Stimulated activated CD4-positive, alpha-beta T cell treated with anti-CD3 and anti-CD28 coated beads, Interleukin-15, amount 100 ng/mL, for 48 hours (primary cell): ENCODE measurements at regions not wholly inside any gene's neighbourhood (a gene's known extent, or its start where the extent isn't known, plus 50 kb on each side); places are given as distances from the start of the nearest gene placed in this dataset.
"Not testable (repeated sequence)": the region's sequence is repeated elsewhere in the genome, so short reads cannot be mapped to it uniquely, and the experiment has no call there.

Source experiments
- DNase-seq, 2 donors: peaks; one replicate each; pipeline ENCODE4 v3.0.0-alpha.2; 2020; ENCODE audit warnings: low read depth in 2 of 2

- DNase-seq = no peak
These were observed 229.7 kb upstream of the PIK3R1 start for GRCh38 chr5:67985686-67986387.

GRCh38 chr5:67984546-67984945 lies 231.0 kb upstream of the PIK3R1 start:
- DNase-seq = no peak

GRCh38 chr5:67983251-67984110 lies 232.1 kb upstream of the PIK3R1 start:
- DNase-seq = no peak

GRCh38 chr5:67982160-67982559 lies 233.4 kb upstream of the PIK3R1 start:
- DNase-seq = not testable (repeated sequence)

GRCh38 chr5:67978171-67978570 lies 237.4 kb upstream of the PIK3R1 start:
- DNase-seq = no peak

GRCh38 chr5:67976891-67977601 lies 238.5 kb upstream of the PIK3R1 start:
- no peak for DNase-seq

GRCh38 chr5:67976181-67976580 lies 239.4 kb upstream of the PIK3R1 start:
- DNase-seq = no peak

GRCh38 chr5:67974471-67974870 lies 241.1 kb upstream of the PIK3R1 start:
- DNase-seq = no peak

- DNase-seq = no peak
These were observed 241.5 kb upstream of the PIK3R1 start for GRCh38 chr5:67974054-67974453.

GRCh38 chr5:67971971-67972821 lies 243.4 kb upstream of the PIK3R1 start:
- DNase-seq = no peak

- no peak for DNase-seq
These were observed 244.2 kb upstream of the PIK3R1 start for GRCh38 chr5:67971223-67971830.

- DNase-seq = no peak
These were observed 245.9 kb upstream of the PIK3R1 start for GRCh38 chr5:67969631-67970030.

- DNase-seq = no peak
These were observed 246.4 kb upstream of the PIK3R1 start for GRCh38 chr5:67969176-67969575.

GRCh38 chr5:67966712-67967111 lies 248.8 kb upstream of the PIK3R1 start:
- DNase-seq = no peak

- no peak for DNase-seq
These were observed 250.9 kb upstream of the PIK3R1 start for GRCh38 chr5:67964619-67965018.

- no peak for DNase-seq
These were observed 251.6 kb upstream of the PIK3R1 start for GRCh38 chr5:67963789-67964519.

- DNase-seq = no peak
These were observed 254.6 kb upstream of the PIK3R1 start for GRCh38 chr5:67960939-67961338.

- no peak for DNase-seq
These were observed 258.2 kb upstream of the PIK3R1 start for GRCh38 chr5:67957374-67957773.

GRCh38 chr5:67954351-67954750 lies 261.2 kb upstream of the PIK3R1 start:
- no peak for DNase-seq

GRCh38 chr5:67942421-67942820 lies 273.1 kb upstream of the PIK3R1 start:
- DNase-seq = no peak
